GM19468 (cell line): ENCODE measurements at regions not wholly inside any gene's neighbourhood (a gene's known extent, or its start where the extent isn't known, plus 50 kb on each side); places are given as distances from the start of the nearest gene placed in this dataset.
"Not testable (repeated sequence)": the region's sequence is repeated elsewhere in the genome, so short reads cannot be mapped to it uniquely, and the experiment has no call there.

Experiments used
- ATAC-seq: cut with Tn5 transposase; IDR thresholded peaks from one replicate; pipeline ENCODE4 v1.9.1; 2021; ENCODE audit warnings: mild to moderate bottlenecking, moderate library complexity, moderate number of reproducible peaks; ENCODE audit not compliant: unreplicated experiment; ENCODE audit errors: extremely low read depth

DNA sequence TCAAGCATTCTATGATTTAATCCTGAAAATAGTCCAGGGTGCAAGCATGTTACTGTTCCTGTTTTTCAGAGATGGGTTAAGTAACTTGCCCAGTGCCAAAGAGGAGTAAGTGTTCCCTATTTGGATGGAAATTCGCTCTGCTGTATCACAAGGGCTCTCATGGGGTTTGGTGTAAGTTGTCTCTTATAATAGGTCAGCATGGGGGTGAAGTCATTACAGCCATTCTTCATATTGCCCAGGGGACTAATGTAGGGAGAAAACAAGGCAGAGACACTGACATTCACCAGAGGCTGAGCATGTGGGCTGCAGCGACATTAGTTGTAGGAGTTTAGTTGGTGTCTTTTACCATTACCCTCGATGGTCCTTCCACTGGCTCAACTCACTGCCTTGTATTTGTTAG lies 142.1 kb upstream of the GLRA1 start:
- ATAC-seq = no peak

DNA sequence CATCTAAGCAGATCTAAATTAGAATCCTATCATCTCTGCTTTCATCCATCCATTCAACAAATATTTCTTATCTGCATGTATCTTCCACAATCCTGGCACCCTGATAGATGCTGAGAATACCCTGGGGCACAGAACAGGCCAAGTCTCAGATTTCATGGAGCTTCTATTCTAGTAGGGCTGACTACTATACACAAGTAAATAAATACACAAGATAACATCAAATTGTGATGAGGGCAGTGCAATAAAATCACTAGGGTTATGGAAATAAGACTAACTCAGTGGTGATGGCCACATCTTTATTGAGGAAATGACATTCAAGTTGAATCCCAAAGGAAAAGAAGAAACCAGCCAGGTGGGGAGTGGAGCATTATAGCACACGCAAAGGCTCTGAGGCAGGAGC lies 138.4 kb upstream of the GLRA1 start:
- ATAC-seq = no peak

DNA sequence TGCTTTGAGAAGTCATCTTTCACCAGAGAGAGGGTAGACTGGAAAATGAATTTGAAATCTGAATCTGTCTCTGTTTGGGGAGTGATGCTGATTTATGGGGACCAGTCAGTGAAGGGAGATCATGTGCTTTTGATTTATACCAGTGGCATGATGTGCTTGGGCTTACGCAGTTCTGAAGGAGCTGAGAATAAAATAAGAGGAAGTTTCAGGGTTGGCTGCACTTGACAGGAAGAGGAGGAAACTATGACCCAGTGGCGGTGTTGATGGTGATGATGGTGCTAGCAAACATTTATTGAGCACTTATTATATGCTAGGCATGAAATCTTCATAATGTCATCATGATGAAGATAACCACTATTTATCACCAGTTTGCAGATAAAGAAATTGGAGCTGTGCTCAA lies 136.4 kb upstream of the GLRA1 start:
- no peak for ATAC-seq

DNA sequence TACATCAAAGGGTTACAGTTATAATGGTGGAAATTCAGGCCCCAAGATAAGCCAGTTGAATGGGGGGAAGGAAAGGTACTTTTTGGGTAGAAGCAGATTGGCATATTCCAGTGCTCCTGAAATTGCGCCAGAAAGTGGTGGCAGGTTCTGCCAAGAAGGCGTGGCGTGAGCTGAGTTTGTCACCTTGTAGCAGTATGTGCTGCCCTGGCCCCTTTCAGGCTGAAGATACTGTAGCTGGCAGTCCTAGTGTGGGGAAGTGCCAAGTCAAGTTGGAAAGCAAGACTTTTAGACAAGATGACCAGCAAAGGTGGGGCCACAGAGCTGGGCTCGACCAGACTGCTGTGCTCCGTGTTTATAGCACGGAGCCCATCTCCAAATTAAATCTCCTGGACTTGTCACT lies 133.6 kb upstream of the GLRA1 start:
- ATAC-seq = no peak

DNA sequence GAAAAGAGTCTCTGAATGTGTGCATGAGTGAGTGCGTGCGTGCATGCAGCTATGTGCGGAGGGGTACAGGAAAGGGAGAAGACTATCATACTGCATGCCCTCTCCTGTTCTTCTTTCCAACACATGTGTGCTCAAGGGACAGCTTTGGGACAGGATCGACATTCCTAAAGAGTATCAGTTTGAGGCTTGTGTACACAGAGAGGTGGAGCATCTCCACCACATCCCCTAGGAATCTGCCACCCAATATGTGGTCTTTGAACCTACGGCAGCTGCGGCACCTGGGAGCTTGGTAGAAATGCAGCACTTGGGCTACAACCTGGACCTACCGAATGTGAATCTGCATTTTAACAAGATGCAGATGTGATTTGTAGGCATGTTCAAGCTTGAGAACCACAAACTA lies 132.3 kb upstream of the GLRA1 start:
- no peak for ATAC-seq

DNA sequence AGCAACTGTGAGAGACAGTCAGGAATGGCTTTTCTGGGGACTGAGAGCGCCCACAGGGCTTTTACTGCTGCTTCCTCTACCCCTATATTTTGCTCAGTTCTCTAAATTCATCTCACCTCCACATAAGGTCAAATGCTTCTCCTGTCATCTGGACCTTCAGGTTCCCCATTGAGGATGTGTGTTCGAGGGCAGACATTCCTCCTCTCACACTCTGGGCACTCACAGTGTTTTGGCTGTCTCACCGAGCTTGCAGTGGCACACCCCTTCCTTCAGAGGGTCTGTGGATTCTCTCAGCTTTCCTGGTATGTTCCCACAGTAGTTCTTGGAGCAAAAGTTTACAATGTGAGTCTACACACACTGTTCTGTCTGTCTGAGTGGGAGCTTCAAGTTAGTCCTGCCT lies 127.8 kb upstream of the GLRA1 start:
- no peak for ATAC-seq

DNA sequence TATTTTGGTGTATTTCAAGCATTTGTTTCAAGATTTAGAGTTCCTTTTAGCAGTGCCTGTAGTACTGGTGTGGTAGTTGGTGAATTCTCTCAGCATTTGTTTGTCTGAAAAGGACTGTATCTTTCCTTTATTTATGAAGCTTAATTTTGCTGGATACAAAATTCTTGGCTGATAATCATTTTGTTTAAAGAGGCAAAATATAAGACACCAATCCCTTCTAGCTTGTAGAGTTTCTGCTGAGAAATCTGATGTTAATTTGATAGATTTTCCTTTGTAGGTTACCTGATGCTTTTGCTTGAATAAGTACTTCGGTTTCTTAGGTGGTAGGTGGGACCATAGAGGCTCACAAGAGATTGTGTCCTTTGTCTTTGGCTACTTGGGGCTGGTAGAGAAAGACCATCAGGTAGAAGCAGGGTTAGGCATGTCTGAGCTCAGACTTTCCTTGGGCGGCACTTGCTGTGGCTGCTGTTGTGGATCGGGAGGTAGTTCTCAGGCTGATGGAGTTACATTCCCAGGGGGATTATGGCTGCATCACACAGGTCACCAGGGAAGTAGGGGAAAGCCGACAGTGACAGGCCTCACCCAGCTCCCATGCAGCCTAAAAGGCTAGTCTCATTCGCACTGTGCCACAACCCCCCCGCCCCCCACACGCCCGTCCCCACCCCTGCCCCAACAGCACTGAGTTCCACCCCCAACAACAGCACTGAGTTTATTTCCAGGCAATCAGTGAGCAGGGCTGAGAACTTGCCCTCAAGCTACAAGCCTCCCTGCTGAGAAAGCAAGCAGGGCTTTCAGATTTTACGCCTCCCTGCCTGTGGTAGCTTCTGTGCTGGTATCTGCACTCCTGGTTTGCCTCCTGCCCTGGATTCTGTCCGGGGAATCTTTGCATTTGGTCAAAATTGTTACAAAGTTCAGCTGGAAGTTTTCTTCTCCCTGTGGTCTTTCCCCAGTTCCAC lies 127.1 kb upstream of the GLRA1 start:
- no peak for ATAC-seq

- ATAC-seq = no peak
Observed at GRCh38 chr5:152046361-152046760, 121.7 kb upstream of the GLRA1 start.

- not testable (repeated sequence) for ATAC-seq
Observed at GRCh38 chr5:152038856-152039255, 114.2 kb upstream of the GLRA1 start.

DNA sequence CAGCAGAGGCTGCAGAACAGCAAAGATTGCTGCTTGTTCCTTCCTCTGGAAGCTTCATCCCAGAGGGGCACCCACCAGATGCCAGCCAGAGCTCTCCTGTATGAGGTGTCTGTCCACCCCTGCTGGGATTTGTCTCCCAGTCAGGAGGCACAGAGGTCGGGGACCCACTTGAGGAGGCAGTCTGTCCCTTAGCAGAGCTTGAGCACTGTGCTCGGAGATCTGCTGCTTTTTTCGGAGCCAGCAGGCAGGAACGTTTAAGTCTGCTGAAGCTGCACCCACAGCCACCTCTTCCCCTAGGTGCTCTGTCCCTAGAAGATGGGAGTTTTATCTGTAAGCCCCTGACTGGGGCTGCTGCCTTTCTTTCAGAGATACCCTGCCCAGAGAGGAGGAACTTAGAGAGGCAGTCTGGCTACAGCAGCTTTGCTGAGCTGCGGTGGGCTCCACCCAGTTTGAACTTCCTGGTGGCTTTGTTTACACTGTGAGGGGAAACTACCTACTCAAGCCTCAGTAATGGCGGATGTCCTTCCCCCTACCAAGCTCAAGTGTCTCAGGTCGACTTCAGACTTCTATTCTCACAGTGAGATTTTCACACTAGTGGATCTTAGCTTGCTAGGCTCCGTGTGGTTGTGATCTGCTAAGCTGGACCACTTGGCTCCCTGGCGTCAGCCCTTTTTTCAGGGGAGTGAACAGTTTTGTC lies 101.8 kb upstream of the GLRA1 start:
- ATAC-seq = not testable (repeated sequence)

DNA sequence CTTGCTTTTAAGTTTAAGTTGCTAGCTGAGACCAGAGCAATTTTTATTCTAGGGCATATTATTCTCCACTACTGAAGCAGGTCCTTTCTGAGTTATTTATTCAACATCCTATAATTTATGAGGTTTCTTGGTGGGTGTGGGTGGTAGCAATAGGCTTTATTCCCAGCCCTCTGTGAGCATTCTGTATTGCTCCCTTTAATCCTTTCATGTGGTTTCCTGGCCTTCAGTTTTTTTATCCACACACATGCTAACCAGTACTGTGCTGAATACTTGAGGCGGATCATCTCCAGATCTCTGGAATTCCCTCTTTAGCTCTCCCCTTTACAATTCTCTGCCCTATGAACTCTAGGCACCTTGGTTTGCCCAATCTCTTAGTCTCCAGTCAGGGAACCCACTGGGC lies 91.8 kb upstream of the GLRA1 start:
- ATAC-seq = no peak

DNA sequence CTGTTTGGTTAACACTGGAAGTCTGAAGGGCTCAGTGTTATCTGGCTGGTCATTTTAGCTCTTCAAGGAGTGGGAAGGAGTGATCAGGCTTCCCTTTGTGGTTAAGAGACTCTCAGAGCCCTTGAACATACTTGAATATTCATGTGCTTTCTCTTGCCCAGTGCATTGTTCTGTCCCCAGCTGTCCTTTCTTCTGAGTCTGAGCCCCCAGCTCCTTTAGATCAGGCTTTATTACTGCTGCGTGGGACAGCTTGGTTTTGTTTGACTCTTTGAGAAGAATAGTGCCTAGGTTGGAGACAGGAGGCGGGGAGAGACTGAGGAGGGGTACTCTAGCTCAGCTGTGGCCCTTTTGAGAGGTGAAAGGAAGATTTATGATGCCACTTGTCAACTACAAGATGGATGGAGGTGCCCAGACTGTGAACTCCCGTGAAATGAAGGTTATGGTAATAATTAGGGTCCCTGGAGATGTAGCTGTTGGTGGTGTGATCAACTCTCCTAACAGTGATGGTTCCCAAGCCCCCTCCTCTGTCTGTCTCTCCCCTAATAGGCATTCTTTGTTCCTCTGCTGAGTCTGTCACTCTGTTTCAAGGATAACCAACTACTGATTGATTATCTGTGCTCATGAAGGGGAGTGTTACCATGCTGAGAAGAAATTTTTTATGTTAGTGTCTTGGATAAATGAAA lies 83.1 kb upstream of the GLRA1 start:
- no peak for ATAC-seq

GRCh38 chr5:152004095-152004494 lies 79.4 kb upstream of the GLRA1 start:
- no peak for ATAC-seq
